PC-3 (cell line): ENCODE measurements at regions not wholly inside any gene's neighbourhood (a gene's known extent, or its start where the extent isn't known, plus 50 kb on each side); places are given as distances from the start of the nearest gene placed in this dataset.

Source experiments
- CTCF ChIP-seq: fragments of 300-600 bp; sonication (generic); conservative IDR thresholded peaks from 2 replicates; pipeline ENCODE4 v1.5.1; 2017; ENCODE audit warnings: antibody characterized with exemption, low read depth, mild to moderate bottlenecking, low read length
- EZH2 ChIP-seq: fragments of 300-600 bp; sonication (generic); IDR thresholded peaks from one replicate; pipeline ENCODE4 v1.6.1; 2017; ENCODE audit warnings: antibody characterized with exemption, mild to moderate bottlenecking, low read length; ENCODE audit not compliant: unreplicated experiment
- EZH2phosphoT487 ChIP-seq: fragments of 300-600 bp; sonication (generic); IDR thresholded peaks from 2 replicates; pipeline ENCODE4 v1.6.1; 2018; ENCODE audit warnings: mild to moderate bottlenecking, antibody characterized with exemption, low read length, borderline replicate concordance

GRCh38 chr3:157981819-157982218 lies 124.4 kb downstream of the SHOX2 start:
- TF ChIP-seq CTCF (no peak), EZH2 (no peak), EZH2phosphoT487 (no peak)
